HG02840 (cell line): ENCODE measurements at regions not wholly inside any gene's neighbourhood (a gene's known extent, or its start where the extent isn't known, plus 50 kb on each side); places are given as distances from the start of the nearest gene placed in this dataset.
"Not testable (repeated sequence)": the region's sequence is repeated elsewhere in the genome, so short reads cannot be mapped to it uniquely, and the experiment has no call there.

ENCODE experiments used
- ATAC-seq: cut with Tn5 transposase; IDR thresholded peaks from one replicate; pipeline ENCODE4 v1.9.1; 2021; ENCODE audit warnings: mild to moderate bottlenecking, moderate library complexity, moderate number of reproducible peaks; ENCODE audit not compliant: unreplicated experiment, low FRiP score

DNA sequence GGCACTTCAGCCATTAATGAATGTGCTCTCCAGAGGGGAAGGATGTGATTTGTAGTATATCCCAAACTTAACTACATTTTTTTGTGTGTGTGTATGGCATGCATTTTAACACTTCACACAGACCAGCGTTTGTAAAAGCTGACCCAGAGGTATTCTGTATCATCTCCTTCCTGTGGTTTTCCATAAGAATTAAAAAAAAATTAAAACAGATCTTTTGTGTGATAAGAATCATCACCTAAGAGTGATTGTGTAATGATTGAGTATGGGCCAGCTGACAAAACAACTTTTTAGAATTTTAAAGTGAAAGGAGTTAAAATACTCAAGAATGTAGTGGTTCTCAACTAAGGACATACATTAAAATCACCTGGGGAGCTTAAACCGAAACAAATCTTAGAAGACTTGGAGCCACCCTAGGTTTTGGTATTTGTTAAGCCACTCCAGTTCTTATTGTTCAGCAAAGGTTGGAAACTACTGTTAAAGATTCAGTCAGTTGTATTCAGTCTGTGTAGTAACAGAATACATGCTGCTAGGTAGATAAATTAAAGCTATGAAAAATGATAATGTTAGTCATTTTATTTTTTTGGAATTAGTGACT lies 120.1 kb downstream of the HAUS1 start:
- ATAC-seq, result no peak

DNA sequence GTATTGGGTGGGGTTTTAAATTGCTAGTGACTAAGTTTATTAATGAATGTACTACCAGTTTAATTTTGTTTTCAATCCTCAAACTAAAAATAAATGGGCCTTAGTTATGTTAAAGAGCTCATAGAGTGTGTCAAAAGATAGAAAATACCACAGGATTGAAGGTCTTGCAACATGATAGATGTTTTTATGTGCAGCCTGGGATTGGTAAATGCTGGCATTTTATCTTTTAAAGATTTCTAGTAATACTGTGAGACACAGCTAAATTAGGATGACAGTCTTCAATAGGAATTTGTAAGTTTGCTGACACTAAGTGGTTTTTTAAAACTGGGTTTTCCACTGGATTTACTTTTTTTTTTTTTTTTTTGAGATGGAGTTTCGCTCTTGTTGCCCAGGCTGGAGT lies 122.3 kb downstream of the HAUS1 start:
- ATAC-seq, result no peak

DNA sequence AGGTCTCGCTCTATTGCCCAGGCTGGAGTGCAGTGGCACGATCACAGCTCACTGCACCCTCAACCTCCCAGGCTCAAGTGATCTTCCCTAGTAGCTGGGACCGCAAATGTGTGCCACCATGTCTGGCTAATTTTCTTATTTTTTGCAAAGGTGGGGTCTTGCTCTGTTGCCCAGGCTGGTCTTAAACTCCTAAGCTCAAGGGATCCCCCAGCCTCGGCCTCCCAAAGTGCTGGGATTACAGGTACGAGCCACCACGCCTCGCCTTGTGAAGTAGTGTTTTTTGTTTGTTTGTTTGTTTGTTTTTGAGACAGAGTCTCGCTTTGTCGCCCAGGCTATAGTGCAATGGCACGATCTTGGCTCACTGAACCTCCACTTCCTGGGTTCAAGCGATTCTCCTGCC lies 125.5 kb downstream of the HAUS1 start:
- not testable (repeated sequence) for ATAC-seq

DNA sequence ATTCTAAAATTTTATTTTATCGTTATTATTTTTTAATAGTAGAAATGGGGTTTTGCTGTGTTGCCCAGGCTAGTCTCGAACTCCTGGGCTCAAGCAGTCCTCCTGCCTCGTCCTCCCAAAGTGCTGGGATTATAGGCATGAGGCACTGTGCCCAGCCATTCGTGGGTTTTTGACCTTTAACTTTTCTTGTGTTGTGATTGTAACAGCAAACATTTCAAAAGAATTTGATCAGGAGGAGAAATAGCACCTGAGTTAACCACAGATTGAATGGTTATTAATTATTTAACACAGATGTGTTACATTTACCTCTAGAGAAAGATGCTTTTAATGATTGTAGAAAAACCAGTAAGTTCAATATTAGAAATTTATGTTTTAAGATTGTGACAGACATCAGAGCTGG lies 132.0 kb downstream of the HAUS1 start:
- no peak for ATAC-seq

DNA sequence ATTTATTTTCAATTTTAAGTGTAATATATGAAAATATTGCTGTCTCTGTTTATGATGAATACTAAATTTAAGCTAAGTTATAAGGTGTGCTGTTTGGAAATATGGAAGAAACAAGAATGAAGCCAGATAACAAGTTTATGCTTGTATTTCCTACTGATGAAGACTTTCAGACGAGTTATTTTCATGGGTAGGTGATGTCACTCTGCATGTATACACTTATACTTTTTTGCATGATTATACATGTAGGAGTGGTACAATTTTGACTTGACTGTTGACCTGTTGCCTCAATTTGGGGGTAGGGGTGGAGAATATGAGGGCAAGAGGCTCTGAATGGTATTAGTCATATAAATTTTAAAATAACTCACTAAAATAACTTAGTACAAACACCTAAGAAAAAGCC lies 133.7 kb downstream of the HAUS1 start:
- no peak for ATAC-seq

DNA sequence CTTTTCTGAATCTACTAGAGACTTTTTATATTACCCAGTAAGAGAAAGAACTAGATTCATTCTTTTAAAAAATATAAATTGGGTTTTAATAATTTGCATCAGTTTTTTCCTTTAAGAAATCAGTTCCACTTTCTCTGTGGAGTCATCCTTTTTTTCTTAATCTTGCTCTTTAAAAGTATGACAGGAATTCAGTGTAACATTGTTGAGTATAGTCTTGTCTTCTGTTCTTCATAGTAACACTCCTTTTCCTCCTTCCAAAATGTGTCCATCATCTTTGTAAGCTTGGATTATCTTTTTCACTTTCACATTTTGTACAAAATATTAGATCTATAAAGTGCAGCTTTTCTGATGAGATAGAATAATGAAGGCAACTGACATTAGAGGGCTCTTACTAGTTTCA lies 135.4 kb downstream of the HAUS1 start:
- ATAC-seq, result no peak

DNA sequence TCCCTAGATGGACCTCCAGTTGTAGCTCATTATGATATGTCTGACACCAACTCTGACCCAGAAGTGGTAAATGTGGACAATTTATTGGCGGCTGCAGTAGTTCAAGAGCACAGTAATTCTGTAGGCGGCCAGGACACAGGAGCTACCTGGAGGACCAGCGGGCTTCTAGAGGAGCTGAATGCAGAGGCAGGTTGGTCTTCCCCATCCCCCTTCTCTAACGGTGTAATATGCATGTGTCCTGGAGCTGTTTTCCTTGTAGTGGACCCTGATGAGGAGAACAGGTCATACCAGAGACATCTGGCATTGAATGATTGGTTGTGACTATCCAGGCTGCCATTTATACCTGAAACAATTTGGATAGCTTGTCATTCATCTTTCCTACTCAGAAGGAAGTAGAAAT lies 135.8 kb downstream of the HAUS1 start:
- ATAC-seq, result no peak

DNA sequence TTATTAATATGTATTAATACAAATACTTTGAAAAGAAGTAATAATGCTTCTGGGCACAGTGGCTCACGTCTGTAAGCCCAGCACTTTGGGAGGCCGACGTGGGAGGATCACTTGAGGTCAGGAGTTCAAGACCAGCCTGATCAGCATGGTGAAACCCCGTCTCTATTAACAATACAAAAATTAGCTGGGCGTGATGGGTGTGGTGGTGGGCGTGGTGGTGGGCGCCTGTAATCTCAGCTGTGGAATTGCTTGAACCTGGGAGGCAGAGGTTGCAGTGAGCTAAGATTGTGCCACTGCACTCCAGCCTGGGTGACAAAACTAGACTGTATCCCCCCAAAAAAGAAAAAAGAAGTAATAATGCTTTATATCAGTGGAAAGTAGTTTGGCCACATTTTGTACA lies 137.2 kb downstream of the HAUS1 start:
- ATAC-seq, result not testable (repeated sequence)

DNA sequence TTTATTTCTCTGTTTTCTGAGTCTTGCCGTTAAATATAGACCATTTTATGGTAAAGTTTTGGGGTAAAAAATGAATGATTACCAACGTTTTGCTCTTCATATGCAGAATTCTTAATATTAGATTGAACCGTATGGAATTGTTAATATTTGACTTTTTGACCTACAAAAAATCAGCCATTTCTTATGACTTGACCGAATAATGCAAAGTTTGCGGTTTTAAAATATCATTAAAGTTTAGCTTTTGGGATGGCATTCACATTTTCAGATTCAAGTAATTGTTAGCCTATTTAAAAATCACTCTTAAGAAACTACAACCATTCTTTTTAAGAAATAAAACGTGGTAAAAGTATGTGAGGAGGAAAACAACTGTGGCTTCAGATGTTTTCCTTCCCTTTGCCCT lies 138.0 kb downstream of the HAUS1 start:
- ATAC-seq, result no peak

DNA sequence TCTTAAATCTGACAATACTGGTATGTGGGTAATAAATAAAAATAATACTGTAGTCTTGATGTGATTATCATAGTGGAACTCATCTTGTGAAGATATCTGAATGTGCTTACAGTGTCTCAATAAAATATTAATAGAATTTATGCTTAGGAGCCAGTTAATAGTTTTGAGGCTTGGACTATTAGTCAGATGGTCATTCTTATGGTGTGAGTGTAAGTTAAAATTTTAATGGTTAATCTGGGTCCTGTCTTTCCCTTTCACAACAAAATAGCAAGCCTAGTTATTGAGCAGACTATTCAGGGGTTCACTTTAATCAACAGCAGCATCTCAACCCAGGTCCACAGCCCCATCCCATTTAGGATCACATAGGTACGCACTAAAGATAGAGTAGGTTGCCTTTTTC lies 138.9 kb downstream of the HAUS1 start:
- ATAC-seq, result no peak

DNA sequence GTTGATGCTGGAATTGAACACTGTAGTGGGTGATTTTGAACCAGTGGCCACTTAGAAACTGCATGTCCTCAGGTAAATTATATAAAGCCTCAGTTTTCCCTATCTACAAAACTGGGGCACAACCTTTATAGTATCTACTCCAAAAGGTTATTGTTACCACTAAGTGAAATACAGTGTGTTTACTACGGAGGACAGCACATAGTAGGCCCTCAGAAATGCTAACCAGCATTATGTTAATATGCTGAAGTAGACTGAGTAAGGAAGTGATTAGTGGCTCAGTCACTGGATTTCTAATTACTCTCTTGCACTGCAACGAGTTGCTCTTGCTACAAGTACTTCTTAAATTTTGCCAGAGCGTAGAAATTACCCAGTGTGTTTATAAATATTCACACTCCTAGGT lies 139.5 kb downstream of the HAUS1 start:
- ATAC-seq, result no peak

DNA sequence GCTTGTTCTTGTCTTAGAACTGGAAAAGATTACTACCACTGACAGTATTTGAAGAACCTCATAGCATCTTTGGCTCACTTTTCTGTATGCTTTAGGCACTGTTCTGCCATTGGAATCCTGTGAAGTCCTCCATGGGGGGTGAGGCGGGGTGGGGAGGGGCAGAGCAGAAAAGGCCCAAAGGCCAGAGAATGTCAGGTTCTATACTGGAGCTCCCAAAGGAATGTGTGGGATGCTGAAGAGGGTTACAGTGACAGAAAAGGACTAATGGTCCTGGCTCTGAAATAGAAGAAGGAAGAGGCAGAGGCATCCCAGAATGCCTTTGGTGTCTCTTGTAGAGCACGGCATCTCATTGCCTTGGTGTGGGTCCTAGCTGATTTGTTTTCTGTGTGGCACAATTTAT lies 141.9 kb downstream of the HAUS1 start:
- no peak for ATAC-seq

DNA sequence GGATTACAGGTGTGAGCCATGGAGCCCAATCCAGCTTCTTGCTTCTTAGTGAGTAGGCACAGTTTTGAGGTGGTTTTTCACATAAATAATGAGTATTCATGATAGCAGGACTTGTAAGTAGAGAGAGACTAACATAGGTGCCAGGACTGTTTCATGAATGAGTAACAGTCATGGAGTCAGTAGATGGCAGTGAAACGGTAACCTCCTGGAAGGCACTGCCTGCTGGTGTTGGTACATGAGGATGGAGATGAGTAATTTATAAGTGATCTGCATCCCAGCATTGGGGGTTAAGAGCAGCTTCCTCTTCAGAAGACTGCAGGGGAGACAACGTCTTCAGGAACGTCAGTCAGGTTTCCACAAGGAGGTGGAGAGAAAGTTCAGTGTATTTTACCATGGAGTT lies 143.8 kb downstream of the HAUS1 start:
- ATAC-seq, result no peak

DNA sequence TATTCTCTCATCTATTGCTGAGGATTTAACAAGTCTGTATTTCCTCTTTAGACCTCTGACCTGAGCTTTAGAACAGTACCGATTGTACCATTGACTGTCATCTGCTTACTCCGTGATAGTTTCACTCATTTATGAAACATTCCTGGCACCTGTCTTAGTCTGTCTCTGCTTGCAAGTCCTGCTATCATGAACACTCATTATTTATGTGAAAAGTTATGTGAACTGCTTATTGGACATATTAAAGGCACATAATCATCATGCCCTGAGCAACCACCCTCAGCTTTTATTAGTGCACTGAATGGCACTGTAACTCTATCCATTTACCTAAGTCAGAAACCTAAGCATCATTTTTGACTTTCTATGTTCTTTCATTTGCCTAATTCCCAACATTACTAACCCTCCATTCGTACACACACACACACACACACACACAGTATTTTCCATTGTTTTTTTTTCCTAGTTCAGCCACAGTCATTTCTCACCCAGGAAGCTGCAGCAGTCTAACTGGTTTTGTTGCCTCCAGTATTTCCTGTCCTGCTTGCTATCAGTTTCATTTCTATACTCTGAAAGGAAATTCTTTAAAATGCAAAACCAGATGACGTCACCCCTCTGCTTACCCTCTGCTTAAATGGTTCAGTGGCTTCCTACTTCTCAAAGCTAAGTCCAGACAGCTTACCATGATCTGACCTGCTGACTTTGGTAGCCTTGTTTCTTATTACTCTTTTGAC lies 146.1 kb downstream of the HAUS1 start:
- ATAC-seq, result peak; percentile 96

DNA sequence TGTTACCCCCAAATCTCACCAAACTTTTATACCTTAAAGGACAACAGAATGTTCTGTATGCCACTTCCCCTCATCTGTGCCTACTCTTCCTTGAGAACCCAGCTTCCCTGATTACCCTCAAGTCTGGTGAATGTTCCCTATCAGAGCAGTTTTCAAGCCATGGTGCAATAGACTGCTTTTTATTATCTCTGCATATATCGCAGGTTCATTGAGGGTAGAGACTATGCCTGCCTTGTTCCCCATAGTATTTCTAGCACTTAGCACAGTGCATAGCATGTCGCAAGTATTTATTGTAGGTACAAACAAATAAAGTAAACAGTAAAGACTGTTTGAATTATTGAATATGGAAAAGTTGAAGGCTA lies 146.6 kb downstream of the HAUS1 start:
- ATAC-seq, result peak; percentile 21

DNA sequence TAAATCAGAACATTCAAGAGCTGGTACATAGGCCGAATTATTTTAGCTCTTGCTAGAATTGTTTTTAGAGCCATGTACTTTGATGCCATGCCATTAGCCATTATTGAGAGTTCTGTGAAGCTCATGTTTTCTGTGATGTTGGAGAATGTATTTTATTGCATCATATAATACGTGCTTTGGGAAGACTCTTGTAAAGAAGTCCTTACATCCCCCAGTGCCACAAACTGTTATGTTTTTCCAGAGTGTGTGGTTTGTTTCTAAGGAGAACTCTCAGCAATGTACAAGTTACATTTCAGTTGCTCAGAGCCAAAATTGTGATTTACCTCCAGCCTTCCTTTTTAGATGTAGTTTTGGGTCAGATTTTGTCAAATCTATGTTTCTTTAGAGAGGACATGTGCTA lies 148.6 kb downstream of the HAUS1 start:
- ATAC-seq, result no peak

DNA sequence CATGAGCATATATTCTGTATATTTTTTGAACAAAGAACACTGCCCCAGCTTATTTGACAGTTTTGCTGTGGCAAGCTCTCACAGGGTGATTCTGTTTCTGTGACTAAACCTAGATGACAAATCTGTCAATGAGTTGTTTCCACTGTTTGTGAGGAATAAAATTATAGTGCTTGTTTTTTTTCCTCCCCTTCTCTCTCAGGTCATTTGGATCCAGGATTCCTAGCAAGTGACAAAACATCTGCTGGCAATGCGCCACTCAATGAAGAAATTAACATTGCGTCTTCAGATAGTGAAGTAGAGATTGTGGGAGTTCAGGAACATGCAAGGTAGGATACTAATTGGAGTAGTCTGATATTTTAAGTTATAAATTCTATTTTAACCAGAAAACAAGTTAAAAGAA lies 149.3 kb downstream of the HAUS1 start:
- ATAC-seq, result no peak

DNA sequence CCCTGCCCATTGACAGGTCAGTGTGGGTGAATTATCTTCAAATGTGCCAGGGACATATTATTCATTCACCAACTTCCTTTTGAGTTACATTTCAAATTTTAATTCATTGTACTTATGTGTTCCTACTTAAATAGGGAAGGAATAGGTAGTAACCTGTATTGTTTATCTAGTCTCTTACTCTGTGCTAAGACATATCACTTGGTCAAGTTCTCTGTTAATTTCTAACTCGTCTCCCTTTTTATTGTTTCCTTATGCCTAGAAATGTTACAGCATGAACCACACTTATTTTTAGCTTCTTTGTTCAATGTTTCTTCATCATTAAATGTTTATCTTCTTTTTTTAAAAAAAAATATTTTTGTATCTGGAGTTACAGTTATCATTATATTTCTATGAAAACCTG lies 151.9 kb downstream of the HAUS1 start:
- ATAC-seq, result no peak

DNA sequence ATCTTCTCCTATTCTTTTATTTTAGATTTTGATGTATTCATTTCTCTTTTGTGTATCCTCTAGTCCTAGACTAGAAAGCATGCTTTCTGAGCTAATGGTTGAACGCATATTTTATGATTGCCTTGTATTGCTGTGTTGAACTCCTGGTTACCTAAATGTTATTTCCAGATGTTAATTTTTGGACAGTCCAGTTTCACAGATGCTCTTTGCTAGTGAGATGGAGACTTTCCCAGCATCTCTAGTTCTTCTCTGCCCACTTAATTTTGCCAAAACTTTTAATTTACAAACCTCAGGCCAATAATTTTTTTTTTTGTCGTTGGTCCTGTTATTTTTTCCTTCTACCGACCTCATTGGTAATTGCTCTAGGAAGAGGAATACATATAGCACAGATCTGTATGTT lies 153.2 kb downstream of the HAUS1 start:
- ATAC-seq, result no peak

DNA sequence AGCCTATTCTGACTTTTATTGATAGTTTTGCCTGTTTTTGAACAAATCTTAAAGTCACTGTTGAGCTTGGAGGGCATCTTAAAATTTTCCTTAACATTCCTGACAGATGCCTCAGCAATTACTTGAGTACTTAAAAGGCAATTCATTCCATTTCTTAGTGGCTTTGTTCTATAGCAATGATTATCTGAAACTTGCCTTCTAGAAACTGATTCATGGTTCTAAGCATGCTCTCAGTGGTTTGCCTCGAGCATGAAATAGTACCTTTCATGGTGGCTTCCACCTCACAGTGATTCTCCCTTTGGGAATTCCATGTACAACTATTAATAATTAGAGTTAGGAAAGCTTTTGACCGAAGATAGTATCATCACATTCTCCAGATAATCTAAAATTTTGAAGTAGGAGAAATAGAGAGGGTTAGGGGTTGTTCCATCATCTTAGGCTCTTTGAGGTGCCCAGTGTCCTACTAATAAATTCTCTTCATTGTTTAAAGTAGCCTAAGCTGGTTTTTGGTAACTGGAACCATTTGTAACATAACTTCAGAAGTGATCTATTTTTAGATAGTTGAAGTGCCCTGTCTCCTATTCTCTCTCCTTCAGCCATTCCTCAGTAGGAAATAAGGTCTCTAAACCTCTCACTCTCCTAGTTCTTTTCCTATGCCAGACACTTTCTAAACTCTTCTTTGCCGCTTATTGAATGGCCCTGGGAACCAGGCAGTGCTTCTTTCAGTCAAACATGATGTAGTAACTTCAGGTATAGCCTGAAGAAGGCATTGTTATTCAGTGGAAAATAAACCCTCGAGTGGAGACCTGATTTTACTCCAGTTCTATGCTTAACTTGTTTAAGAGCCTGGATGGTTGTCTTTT lies 156.1 kb downstream of the HAUS1 start:
- ATAC-seq, result no peak

DNA sequence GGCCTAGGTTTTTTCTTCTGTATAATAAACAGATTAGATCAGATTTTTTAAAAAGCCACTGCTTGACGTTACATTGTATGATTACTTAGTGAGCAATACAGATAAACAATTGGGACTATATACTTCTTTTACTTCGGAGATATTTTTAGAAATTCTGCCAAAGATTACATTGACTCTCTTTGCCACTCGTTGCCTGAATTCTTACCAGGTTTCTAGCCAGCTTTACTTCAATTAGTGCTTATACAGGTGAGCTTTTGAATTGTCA lies 156.6 kb downstream of the HAUS1 start:
- ATAC-seq, result no peak

DNA sequence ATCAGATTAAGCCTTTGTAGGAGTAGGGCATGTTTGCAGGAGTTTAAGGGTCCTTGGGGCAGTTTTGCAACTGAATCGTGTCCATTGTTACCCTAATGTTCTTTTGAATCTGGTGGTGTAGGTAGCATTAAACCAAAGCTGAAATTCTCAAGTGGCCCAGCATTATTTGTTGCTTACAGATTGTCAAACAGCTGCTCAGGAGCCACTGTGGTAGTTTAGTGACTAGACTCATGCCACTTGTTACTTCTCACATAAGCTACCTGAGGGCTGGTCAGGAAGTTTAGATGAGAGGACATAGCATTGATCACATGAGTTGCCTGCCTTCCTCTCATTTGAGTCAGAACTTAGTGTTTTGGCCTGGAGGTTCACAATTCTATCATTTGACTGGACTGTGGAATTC lies 157.6 kb downstream of the HAUS1 start:
- no peak for ATAC-seq
